SK-MEL-5 (cell line): ENCODE measurements at regions not wholly inside any gene's neighbourhood (a gene's known extent, or its start where the extent isn't known, plus 50 kb on each side); places are given as distances from the start of the nearest gene placed in this dataset.

Source experiments
- DNase-seq: peaks from one replicate; pipeline ENCODE4 v3.0.0-alpha.2; 2016; ENCODE audit warnings: low read depth, low spot score
- in situ Hi-C: cut with HindIII; loops from 2 replicates; pipeline ENCODE4 v1.10.0; 2016; ENCODE audit warnings: low sequenced_read_pairs, high pct_unique_total_duplicates, low pct_unique_long_range_greater_than_20kb

DNA sequence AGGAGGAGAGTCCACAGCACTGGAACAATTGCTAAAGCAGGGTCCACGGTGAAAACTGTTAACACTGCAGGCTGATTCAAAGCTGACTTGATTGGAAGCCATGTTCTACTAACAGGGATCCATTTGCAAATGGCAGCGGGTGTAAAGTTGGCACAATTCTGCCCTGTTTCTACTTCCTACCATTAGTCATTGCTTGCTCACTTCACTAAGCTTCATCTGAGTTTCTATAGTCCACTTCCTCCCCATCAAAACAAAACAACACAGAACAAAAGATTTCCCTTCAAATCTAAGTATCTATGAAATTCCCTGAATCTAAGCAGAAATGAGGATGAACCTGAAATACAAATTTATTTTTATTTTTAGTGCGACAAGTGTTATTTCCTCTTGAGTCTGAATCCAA lies 187.4 kb upstream of the SOX11 start:
- DNase-seq, result no peak

DNA sequence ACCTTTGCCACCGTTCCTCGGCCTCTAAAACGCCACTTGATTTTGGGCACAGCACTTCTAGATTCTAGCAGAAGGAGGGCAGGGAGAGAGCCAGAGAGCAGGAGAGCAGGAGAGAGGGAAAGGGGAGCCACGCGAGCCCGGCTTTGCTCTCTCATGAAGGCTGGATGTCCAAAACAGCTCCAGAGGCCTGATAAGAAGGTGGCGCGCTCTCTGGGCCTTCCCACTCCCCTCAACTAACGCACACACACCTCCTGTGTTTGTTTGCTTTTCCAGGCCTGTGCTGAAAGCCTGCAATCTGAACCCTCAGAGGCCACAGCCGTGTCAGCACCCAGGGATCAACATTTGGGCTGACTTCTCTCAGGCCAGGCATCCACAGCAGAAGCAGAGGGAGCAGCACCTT lies 184.8 kb upstream of the SOX11 start:
- in situ Hi-C loops, result no loop called here

More for the DNA sequence above, 187.4 kb upstream of the SOX11 start:
- in situ Hi-C loops, result no loop called here

DNA sequence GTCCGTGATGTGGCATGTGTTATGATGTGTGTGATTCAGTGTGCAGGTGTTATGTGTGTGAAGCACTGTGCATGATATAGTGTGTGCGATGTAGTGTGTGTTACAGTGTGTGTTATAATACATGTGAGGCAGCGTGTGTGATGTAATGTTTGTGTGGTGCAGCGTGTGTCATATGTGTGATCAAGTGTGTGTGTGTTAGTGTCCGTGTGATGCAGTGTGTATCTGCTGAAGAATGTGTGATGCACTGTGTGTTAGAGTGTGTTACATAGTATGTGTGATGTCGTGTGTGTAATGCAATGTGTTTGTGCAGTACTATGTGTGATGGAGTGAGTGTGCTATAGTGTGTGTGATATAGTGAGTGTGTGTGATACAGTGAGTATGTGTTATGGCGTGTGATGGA lies 182.8 kb upstream of the SOX11 start:
- in situ Hi-C loops, result no loop called here
- no peak for DNase-seq

More for the DNA sequence above, 184.8 kb upstream of the SOX11 start:
- DNase-seq, result no peak

DNA sequence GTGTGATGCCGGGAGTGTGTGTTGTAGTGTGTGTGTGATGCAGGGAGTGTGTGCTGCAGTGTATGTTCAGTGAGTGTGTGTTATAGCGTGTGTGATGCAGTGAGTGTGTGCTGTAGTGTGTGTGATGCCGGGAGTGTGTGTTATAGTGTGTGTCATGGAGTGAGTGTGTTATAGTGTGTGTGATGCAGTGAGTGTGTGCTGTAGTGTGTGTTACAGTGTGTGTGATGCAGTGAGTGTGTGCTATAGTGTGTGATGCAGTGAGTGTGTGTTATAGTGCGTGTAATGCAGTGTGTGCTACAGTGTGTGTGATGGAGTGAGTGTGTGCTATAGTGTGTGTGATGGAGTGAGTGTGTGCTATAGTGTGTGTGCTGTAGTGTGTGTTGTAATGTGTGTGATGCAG lies 182.1 kb upstream of the SOX11 start:
- no peak for DNase-seq
- in situ Hi-C loops, result no loop called here

- no peak for DNase-seq
- in situ Hi-C loops, result no loop called here
Measured at GRCh38 chr2:5515693-5516092, 176.5 kb upstream of the SOX11 start.

DNA sequence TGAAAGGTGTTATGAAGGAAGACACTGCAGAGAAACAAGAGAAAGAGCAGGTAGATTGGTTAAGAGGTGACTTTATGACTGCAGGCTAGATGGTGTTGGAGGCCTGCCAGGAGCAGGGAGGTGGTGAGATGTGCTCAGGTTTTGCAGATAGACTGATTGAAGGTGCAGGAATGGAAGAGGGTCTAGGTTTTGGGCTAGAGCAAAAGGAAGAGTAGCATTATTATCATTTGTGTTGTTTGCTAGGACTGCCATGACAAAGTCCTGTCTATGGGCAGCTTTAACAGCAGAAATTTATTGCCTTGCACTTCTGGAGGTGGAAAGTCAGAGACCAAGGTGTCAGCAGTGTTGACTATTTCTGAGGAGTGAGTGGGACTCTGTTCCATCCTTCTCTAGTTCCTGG lies 172.9 kb upstream of the SOX11 start:
- DNase-seq, result no peak
- in situ Hi-C loops, result no loop called here

- peak; percentile 59 for DNase-seq
- in situ Hi-C loops, result no loop called here
Measured at GRCh38 chr2:5520463-5520972, 171.7 kb upstream of the SOX11 start.

- DNase-seq, result no peak
- in situ Hi-C loops, result no loop called here
Measured at GRCh38 chr2:5521461-5521860, 170.7 kb upstream of the SOX11 start.

DNA sequence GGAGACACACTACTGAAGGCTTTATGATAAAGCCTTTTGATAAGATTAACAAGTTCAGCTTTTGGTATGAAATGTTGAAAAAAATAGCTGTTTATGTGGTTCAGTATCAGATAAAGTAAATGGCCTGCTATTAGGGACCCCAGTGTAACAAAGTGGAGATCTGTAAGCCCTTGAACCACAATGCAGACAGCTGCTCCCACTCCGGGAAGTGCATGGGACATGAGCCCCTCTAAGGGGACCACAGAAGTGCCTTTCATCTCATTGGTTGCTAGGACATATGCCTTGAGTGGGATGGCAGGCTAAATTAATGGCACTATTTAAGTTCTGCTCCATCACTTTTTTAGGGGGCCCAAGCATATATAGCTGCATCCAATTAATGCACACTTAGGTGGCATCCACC lies 167.6 kb upstream of the SOX11 start:
- no peak for DNase-seq
- in situ Hi-C loops, result no loop called here

DNA sequence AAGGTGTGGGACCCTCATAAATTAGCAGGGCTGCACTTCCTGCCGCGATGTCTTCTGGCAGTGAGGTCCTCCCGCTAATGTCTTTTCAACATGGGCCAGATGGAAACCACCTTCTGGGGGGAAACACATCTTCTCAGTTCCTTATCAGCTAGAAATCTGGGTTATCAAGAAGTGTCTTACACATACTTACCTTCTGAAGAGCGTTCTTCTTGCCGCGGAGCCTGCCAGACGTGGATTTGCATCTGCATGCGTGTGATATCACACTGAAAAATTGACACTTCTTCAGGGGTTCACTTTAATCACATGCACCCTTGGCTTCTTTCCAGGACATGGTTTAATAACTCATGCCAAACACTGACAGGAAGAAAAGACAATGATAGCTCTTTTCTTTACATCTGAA lies 163.5 kb upstream of the SOX11 start:
- no peak for DNase-seq
- in situ Hi-C loops, result no loop called here

GRCh38 chr2:5530011-5530696 lies 162.0 kb upstream of the SOX11 start:
- in situ Hi-C loops, result no loop called here
- no peak for DNase-seq

- no peak for DNase-seq
- in situ Hi-C loops, result no loop called here
Measured at GRCh38 chr2:5535301-5535700, 156.9 kb upstream of the SOX11 start.

- in situ Hi-C loops, result no loop called here
- no peak for DNase-seq
Measured at GRCh38 chr2:5537180-5537688, 154.9 kb upstream of the SOX11 start.

GRCh38 chr2:5538313-5538712 lies 153.9 kb upstream of the SOX11 start:
- in situ Hi-C loops, result no loop called here
- DNase-seq, result no peak

GRCh38 chr2:5538772-5539171 lies 153.4 kb upstream of the SOX11 start:
- no peak for DNase-seq
- in situ Hi-C loops, result no loop called here

DNA sequence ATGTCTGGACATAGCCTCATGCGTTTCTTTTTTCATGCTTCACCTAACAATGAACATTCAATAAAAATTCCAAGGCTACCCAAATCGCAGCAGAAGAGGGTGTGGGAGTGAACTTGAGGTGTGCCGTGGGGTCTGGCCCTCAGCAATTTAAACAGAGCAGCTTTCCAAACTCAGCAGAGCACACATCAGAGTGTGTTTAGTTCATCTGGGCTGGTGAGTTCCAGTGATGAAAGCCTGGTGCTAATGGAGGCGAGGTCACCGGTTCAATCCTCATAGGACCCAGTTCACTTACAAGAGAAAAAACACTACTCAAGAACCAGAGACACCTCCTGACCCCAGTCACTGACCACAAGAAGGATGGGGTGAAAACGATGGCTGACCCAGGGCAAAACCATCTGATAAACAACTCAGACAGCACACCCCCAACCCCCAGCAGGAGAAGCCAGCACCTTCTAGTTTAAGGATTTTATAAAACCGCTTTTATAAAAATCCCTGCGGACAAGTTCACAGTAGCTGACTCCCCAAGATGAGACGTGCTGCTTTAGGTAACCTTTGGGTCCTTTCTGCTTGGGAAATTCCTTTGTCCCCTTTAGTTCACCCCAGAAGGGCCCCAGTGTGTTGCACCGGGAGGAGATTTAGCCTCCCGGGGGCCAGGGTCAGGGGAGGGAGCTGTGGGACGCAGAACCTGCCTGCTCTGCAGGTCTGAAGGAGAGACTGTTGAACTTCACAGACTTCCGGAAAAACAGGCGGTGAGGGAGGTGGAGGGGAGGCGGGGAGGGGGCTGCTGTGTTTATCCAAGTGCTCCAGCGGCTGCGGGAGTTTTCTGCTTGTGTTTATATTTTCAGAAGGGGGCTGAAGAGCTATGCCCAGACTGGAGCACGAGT lies 152.7 kb upstream of the SOX11 start:
- no peak for DNase-seq
- in situ Hi-C loops, result no loop called here

DNA sequence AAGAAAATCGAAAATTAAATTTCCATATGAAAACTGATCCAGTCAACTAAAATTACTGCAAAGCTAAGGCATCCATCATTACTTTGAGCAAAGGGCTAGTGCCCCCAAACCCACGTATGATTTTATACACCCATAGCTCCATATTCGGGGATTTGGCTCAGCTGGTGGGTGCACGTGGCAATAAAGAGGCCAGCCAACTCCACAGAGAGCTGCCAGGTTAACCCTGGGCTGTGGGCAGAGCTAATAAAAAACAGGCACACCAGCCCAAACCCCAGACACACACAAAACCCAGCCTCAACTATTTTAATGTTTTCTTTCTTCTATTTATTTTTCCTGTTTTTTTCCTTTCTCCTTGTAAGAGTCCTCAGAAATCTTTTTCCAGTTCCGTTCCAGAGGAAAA lies 151.3 kb upstream of the SOX11 start:
- DNase-seq, result no peak
- in situ Hi-C loops, result no loop called here

- in situ Hi-C loops, result no loop called here
- no peak for DNase-seq
Measured at GRCh38 chr2:5544205-5544786, 147.9 kb upstream of the SOX11 start.
